Natural killer cell (primary cell): ENCODE measurements at regions not wholly inside any gene's neighbourhood (a gene's known extent, or its start where the extent isn't known, plus 50 kb on each side); places are given as distances from the start of the nearest gene placed in this dataset.

ENCODE experiments used
- ATAC-seq, 3 donors: fragments of 150-1000 bp in 2 of 3; fragments of 200-7000 bp in 1 of 3; cut with Tn5 transposase; 1 replicate in 1 of 3; 2 replicates in 2 of 3; pipeline ENCODE4 v1.10.0; 2021; ENCODE audit warnings: mild to moderate bottlenecking in 2 of 3, moderate library complexity in 2 of 3
- DNase-seq, 2 donors: peaks; one replicate each; pipeline versions ENCODE4 v3.0.0 to v3.0.0-alpha.2; 2013 to 2021; ENCODE audit warnings: mixed read lengths in 1 of 2
- H3K27ac ChIP-seq: one replicate; pipeline ENCODE4 v1.5.1; 2013; ENCODE audit warnings: mild to moderate bottlenecking, low read length
- H3K27me3 ChIP-seq: one replicate; pipeline ENCODE4 v1.6.1; 2013; ENCODE audit warnings: low read length; ENCODE audit not compliant: control insufficient read depth, insufficient read depth
- H3K36me3 ChIP-seq: one replicate; pipeline ENCODE4 v1.6.1; 2013; ENCODE audit warnings: low read length; ENCODE audit not compliant: control insufficient read depth, insufficient read depth
- H3K4me1 ChIP-seq: one replicate; pipeline ENCODE4 v1.6.1; 2013; ENCODE audit warnings: low read length; ENCODE audit not compliant: control insufficient read depth, insufficient read depth
- H3K4me3 ChIP-seq: one replicate; pipeline ENCODE4 v1.5.1; 2013; ENCODE audit warnings: low read length
- H3K9me3 ChIP-seq: one replicate; pipeline ENCODE4 v1.6.1; 2013; ENCODE audit warnings: low read length; ENCODE audit not compliant: control insufficient read depth, insufficient read depth
- H3K27ac Mint-ChIP-seq, 2 donors: one replicate each; pipeline ENCODE4 v1.8.0; 2022; ENCODE audit warnings: mild to moderate bottlenecking in 2 of 2, mixed read lengths in 2 of 2, moderate library complexity in 1 of 2
- H3K27me3 Mint-ChIP-seq, 2 donors: one replicate each; pipeline ENCODE4 v1.8.0; 2022; ENCODE audit warnings: low read depth in 2 of 2, mixed read lengths in 2 of 2
- H3K36me3 Mint-ChIP-seq: one replicate; pipeline ENCODE4 v1.8.0; 2022; ENCODE audit warnings: mixed read lengths
- H3K4me1 Mint-ChIP-seq, 2 donors: one replicate each; pipeline ENCODE4 v1.8.0; 2022; ENCODE audit warnings: mixed read lengths in 2 of 2
- H3K4me3 Mint-ChIP-seq: one replicate; pipeline ENCODE4 v1.8.0; 2022; ENCODE audit warnings: mild to moderate bottlenecking, moderate library complexity, mixed read lengths
- H3K9me3 Mint-ChIP-seq, 2 donors: one replicate each; pipeline ENCODE4 v1.8.0; 2022; ENCODE audit warnings: mixed read lengths in 2 of 2
- WGBS: methylation state at CpG from one replicate; pipeline ENCODE4 v1.1.7; 2013; ENCODE audit warnings: missing lambda C conversion rate; ENCODE audit not compliant: insufficient coverage; 5-methylcytosine and 5-hydroxymethylcytosine counted together
- intact Hi-C: fragments of 100-400 bp; cut with micrococcal nuclease; formaldehyde crosslinking; loops from one replicate; pipeline ENCODE4 v1.14.2; 2022
- TF ChIP-seq, protein P1 (sequence below): fragments of 200-600 bp; IDR thresholded peaks from one replicate; pipeline ENCODE4 v1.8.0; 2022; ENCODE audit warnings: antibody characterized with exemption

DNA sequence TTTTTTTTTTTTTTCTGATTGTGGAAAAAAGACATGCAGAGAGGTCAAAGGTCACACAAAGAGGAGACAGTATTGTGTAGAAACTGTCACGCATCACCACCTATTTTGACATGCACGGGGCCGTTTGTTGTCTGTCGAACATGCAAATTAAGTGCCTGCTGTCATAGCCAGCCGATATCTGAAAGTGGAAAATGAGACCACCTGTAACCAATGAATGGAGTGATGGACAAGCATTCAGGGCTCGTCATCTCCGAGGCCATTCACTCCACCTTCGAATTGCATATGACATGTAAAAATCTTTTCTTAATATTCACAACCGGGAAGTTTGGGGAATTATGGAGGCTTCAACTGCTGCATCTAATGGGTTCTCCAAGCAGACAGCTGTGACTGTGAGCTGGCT lies 512.2 kb upstream of the ADAMTS16 start:
- ATAC-seq (no peak), DNase-seq (no peak)
- Mint-ChIP-seq H3K9me3 (peaks cover 13% of the 10 kb centered on the region in 2 donors), H3K4me1 (no peaks in the 10 kb centered on the region), H3K36me3 (peaks cover 7% of the 10 kb centered on the region), H3K4me3 (no peak overlapping the region), H3K27me3 (no peaks in the 10 kb centered on the region), H3K27ac (no peak overlapping the region)
- H3K27ac ChIP-seq, result no peak overlapping the region
- H3K27me3 ChIP-seq, result no peaks in the 10 kb centered on the region
- no peak overlapping the region for H3K4me3 ChIP-seq
- intact Hi-C loops, result no loop called here
- TF ChIP-seq, protein P1, sequence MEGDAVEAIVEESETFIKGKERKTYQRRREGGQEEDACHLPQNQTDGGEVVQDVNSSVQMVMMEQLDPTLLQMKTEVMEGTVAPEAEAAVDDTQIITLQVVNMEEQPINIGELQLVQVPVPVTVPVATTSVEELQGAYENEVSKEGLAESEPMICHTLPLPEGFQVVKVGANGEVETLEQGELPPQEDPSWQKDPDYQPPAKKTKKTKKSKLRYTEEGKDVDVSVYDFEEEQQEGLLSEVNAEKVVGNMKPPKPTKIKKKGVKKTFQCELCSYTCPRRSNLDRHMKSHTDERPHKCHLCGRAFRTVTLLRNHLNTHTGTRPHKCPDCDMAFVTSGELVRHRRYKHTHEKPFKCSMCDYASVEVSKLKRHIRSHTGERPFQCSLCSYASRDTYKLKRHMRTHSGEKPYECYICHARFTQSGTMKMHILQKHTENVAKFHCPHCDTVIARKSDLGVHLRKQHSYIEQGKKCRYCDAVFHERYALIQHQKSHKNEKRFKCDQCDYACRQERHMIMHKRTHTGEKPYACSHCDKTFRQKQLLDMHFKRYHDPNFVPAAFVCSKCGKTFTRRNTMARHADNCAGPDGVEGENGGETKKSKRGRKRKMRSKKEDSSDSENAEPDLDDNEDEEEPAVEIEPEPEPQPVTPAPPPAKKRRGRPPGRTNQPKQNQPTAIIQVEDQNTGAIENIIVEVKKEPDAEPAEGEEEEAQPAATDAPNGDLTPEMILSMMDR, result no peak
- H3K9me3 ChIP-seq, result peaks cover 20% of the 10 kb centered on the region
- no peaks in the 10 kb centered on the region for H3K4me1 ChIP-seq
- 78% methylated on average over 9 of the region's 9 CpGs for WGBS
- H3K36me3 ChIP-seq, result no peaks in the 10 kb centered on the region

DNA sequence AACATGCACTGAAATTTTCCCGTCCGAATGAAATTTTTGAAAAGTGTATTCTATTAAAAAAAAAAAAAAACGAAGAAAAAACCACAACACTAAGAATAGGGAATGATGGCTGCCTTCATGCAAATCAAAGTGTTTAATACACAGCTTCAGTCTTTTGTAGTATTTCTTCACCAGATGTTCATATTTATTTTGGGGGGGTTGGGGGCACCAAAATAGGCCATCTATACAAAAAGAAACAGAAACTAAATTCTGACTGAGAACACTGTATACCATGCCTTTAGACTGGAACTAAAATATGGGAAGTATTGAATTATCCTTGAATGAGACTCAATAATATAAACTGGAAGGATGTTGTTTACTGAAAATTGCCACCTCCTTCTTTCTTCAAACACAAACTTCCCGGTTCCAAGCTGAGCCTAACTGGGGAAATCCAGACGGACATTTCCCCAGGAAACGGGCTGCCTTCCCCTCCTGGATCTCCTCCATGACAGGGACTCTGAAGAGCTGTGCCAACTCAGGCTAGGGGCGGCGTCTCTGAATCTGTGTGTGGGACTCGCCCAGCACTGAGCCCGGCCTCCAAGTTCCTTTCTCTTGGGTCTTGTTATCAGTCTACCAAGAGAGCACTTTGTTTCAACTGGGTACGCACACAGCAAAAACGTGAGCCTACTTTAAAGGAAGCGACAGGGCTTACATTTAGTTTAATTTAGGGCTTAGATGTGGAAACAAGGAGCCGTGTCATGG lies 511.3 kb upstream of the ADAMTS16 start:
- no peaks in the 10 kb centered on the region for H3K27me3 ChIP-seq
- ATAC-seq (no peak), DNase-seq (no peak)
- no peak overlapping the region for H3K27ac Mint-ChIP-seq
- no peak overlapping the region for H3K4me3 Mint-ChIP-seq
- H3K4me1 ChIP-seq, result no peaks in the 10 kb centered on the region
- TF ChIP-seq, protein P1, result no peak
- no peaks in the 10 kb centered on the region for H3K4me1 Mint-ChIP-seq
- H3K9me3 ChIP-seq, result peaks cover 20% of the 10 kb centered on the region
- no peaks in the 10 kb centered on the region for H3K36me3 ChIP-seq
- H3K9me3 Mint-ChIP-seq, result peaks cover 9 to 11% of the 10 kb centered on the region in 2 donors
- H3K27ac ChIP-seq, result no peak overlapping the region
- no peaks in the 10 kb centered on the region for H3K27me3 Mint-ChIP-seq
- intact Hi-C loops, result no loop called here
- H3K4me3 ChIP-seq, result no peak overlapping the region
- WGBS, result 90% methylated on average over 11 of the region's 14 CpGs
- H3K36me3 Mint-ChIP-seq, result peaks cover 7% of the 10 kb centered on the region

DNA sequence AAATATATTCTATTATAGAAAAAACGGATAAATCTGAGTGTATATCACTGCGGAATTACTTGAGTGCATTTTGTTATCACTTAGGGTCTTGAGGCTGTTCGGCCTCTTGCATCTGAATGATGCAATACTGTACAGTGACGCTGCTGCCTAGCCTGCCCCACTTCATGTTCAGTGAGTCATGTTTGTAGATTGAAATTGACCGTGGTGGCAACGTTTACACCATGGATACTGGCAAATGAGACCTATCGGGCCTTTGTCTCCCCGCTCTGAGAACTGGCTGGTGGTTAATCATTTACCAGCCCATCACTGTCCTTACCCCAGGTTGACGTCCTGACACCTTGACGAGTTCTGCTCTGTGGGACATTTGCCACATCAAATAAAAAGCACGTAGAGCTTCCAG lies 510.1 kb upstream of the ADAMTS16 start:
- Histone ChIP-seq H3K9me3 (peaks cover 20% of the 10 kb centered on the region), H3K4me1 (no peaks in the 10 kb centered on the region), H3K36me3 (no peaks in the 10 kb centered on the region), H3K4me3 (no peak overlapping the region), H3K27me3 (no peaks in the 10 kb centered on the region), H3K27ac (no peak overlapping the region)
- Mint-ChIP-seq H3K36me3 (peaks cover 7% of the 10 kb centered on the region), H3K9me3 (peaks cover 9 to 11% of the 10 kb centered on the region in 2 donors), H3K27me3 (no peaks in the 10 kb centered on the region), H3K27ac (no peak overlapping the region), H3K4me3 (no peak overlapping the region), H3K4me1 (no peaks in the 10 kb centered on the region)
- DNase-seq, result no peak
- no peak for ATAC-seq
- TF ChIP-seq, protein P1, result no peak
- WGBS, result 94% methylated on average over 11 of the region's 11 CpGs
- intact Hi-C loops, result no loop called here

DNA sequence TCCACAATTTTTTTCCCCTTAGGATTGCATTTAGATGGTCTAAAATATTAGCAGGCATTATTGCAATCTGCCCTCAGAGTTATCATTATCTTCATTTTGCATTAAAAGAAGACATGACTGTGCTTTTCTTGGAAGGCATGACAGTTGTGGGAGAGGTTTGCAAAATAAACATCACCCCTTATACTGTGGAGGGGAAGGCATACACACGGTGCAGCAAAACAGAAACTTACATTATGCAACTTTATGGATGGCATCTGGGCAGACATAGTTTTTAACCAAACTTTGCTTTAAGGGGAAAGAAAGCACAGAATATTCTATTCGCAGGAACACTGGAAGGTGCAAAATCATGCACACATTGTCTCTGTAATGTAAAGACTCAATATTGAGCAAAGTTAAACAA lies 505.8 kb upstream of the ADAMTS16 start:
- Mint-ChIP-seq H3K27ac (no peak overlapping the region), H3K4me3 (no peak overlapping the region), H3K9me3 (peaks cover 4% of the 10 kb centered on the region in 2 donors), H3K4me1 (no peaks in the 10 kb centered on the region), H3K27me3 (no peaks in the 10 kb centered on the region), H3K36me3 (no peaks in the 10 kb centered on the region)
- DNase-seq (no peak), ATAC-seq (no peak)
- WGBS, result 70% methylated on average over 2 of the region's 2 CpGs
- Histone ChIP-seq H3K27me3 (no peaks in the 10 kb centered on the region), H3K27ac (no peak overlapping the region), H3K9me3 (peaks cover 12% of the 10 kb centered on the region), H3K36me3 (no peaks in the 10 kb centered on the region), H3K4me1 (no peaks in the 10 kb centered on the region), H3K4me3 (no peak overlapping the region)
- TF ChIP-seq, protein P1, result no peak
- intact Hi-C loops, result no loop called here
